Mucosa of descending colon (tissue), 3 donors: ENCODE measurements at regions not wholly inside any gene's neighbourhood (a gene's known extent, or its start where the extent isn't known, plus 50 kb on each side); places are given as distances from the start of the nearest gene placed in this dataset.

ENCODE experiments used
- ATAC-seq: fragments of 200-7000 bp; cut with Tn5 transposase; one replicate; pipeline ENCODE4 v1.9.1; 2020; ENCODE audit warnings: mild to moderate bottlenecking, moderate library complexity
- DNase-seq, 3 donors: peaks; one replicate each; pipeline ENCODE4 v3.0.0-alpha.2; 2020
- H3K36me3 ChIP-seq: fragments of 200-600 bp; one replicate; pipeline ENCODE4 v1.8.0; 2021; ENCODE audit warnings: low read depth, mild to moderate bottlenecking
- H3K4me1 ChIP-seq: fragments of 200-600 bp; one replicate; pipeline ENCODE4 v1.8.0; 2021; ENCODE audit warnings: low read depth, mild to moderate bottlenecking
- H3K4me3 ChIP-seq: fragments of 200-600 bp; one replicate; pipeline ENCODE4 v1.8.0; 2021; ENCODE audit warnings: mild to moderate bottlenecking
- H3K9me3 ChIP-seq: fragments of 200-600 bp; one replicate; pipeline ENCODE4 v1.8.0; 2021; ENCODE audit warnings: mild to moderate bottlenecking
- intact Hi-C, 2 donors: fragments of 100-400 bp; cut with DNase I in 1 of 2; cut with micrococcal nuclease in 1 of 2; formaldehyde crosslinking; loops; one replicate each; pipeline versions ENCODE4 v1.11.0 to v1.11.1; 2022; cut with DNase I, micrococcal nuclease
- TF ChIP-seq, protein P1 (sequence below): fragments of 200-600 bp; IDR thresholded peaks from one replicate; pipeline ENCODE4 v1.8.0; 2022; ENCODE audit warnings: antibody characterized with exemption, mild to moderate bottlenecking
- donor health status: DM: no; HTN: no; CAD: no; lungs with moderate emphysema.
- donor health status: DM: no; HTN: no; CAD: no.
- donor health status: DM: no; HTN: yes; CAD: no.

DNA sequence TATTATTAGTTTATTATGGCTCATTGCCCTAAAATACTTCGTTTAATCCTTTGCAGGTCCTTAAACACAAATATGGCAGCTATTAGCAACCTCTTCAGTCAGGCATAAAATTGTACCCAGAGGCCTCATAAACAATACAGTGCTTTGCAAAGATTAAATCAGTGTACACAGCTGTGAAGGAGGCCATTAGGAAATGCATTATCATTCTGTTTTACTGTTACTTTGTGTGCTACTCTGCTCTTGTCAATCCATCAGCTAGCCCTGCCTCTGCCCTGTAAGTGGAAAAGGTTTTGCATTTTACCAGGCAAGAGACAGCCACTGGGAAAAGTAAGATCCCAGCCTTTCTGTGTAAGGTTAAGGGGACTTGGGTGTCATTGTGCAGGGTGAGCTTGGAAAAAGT is 415.7 kb upstream of the DAB1 start:
- TF ChIP-seq, protein P1, sequence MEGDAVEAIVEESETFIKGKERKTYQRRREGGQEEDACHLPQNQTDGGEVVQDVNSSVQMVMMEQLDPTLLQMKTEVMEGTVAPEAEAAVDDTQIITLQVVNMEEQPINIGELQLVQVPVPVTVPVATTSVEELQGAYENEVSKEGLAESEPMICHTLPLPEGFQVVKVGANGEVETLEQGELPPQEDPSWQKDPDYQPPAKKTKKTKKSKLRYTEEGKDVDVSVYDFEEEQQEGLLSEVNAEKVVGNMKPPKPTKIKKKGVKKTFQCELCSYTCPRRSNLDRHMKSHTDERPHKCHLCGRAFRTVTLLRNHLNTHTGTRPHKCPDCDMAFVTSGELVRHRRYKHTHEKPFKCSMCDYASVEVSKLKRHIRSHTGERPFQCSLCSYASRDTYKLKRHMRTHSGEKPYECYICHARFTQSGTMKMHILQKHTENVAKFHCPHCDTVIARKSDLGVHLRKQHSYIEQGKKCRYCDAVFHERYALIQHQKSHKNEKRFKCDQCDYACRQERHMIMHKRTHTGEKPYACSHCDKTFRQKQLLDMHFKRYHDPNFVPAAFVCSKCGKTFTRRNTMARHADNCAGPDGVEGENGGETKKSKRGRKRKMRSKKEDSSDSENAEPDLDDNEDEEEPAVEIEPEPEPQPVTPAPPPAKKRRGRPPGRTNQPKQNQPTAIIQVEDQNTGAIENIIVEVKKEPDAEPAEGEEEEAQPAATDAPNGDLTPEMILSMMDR: no peak
- Histone ChIP-seq H3K36me3 (no peaks in the 10 kb centered on the region), H3K4me1 (no peaks in the 10 kb centered on the region), H3K4me3 (no peak overlapping the region), H3K9me3 (peaks cover 7% of the 10 kb centered on the region)
- DNase-seq: no peak
- ATAC-seq: no peak
- intact Hi-C loops: no loop called here

DNA sequence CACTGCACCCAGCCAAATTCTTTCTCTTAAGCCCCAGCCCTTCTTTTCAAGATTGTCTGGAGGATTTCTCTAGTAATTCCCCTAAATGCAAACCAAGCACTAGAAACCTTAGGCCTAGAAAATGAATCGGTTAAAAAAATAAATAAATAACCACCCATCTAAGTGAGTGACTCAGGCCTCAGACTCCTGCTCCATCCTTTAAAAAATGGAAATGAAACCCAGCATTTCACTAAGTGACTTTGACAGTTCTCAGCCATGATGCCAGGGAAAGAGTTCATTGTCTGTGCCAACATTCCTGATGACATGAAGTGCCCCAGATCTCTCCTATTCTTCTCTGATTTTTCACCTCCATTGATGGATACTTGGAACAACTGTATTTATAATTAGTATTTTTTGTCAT is 415.2 kb upstream of the DAB1 start:
- H3K4me1 ChIP-seq: no peaks in the 10 kb centered on the region
- TF ChIP-seq, protein P1: no peak
- no peak for ATAC-seq

DNA sequence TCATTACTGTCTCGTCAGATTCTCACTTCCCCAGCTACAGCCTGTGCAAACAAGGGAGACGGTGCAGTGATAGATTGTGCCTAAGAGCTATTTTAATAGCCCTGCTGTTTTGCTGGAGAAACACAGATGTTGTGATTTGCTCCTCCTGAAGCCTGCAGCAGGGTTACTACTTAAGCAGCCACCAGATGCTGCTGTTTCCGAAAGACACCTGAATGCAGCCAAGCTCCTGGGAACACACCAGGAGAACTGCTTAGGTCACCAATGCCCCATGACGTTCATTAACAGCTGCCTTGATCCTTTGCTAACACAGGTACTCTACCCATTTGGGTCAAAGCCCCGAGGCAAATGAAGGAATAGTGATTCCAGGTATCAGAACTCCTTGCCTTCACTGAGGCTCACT is 411.8 kb upstream of the DAB1 start:
- no peaks in the 10 kb centered on the region for H3K36me3 ChIP-seq
- H3K4me1 ChIP-seq: no peaks in the 10 kb centered on the region
- no peak overlapping the region for H3K4me3 ChIP-seq
- ATAC-seq (no peak), DNase-seq (peak in 1 of 3 donors; percentile 14)
- no peaks in the 10 kb centered on the region for H3K9me3 ChIP-seq
- TF ChIP-seq, protein P1: no peak
- intact Hi-C loops: no loop called here

More for the DNA sequence above, 415.2 kb upstream of the DAB1 start:
- peaks cover 7% of the 10 kb centered on the region for H3K9me3 ChIP-seq
- no peak overlapping the region for H3K4me3 ChIP-seq
- intact Hi-C loops: no loop called here
- no peak for DNase-seq
- H3K36me3 ChIP-seq: no peaks in the 10 kb centered on the region

DNA sequence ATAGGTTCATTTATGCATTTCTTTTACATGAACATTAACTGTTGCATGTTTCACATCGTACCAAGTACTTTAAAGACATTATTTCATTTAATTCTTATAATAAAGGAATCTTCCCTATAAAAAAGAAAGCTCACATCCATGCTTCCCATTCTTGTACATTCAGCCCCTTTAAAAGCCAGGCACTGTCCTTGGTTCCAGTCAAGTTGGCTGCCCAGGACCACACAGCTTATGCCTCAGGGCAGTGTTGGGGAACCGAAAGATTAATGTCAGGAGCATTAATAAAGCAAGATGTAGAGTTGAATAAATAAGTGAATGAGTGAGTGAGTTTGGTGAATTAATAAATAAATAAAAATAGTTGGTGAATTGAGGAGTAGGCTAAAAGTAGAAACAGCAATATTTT is 409.4 kb upstream of the DAB1 start:
- no peaks in the 10 kb centered on the region for H3K36me3 ChIP-seq
- TF ChIP-seq, protein P1: no peak
- no peaks in the 10 kb centered on the region for H3K9me3 ChIP-seq
- no peak for ATAC-seq
- intact Hi-C loops: no loop called here
- no peak for DNase-seq
- no peak overlapping the region for H3K4me3 ChIP-seq
- no peaks in the 10 kb centered on the region for H3K4me1 ChIP-seq

DNA sequence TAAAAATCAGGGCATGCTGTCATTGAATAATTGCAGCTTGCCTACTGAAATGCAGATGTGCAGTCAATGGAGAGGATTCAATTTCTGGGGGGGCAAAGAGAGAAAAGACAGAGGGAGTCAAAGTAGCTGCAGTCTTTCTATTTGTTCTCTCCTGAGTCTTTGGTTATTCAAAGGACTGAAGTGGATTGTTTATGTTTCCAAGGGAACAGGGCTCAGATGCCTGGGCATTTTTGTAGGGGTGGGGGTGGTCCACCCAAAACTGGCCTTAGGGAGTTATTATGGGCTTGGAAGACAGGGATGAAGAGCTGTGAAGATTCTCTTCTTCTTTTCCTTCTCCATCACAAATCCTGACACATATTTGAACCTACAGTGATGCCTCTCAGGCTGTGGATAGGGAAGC is 408.8 kb upstream of the DAB1 start:
- ATAC-seq: no peak
- Histone ChIP-seq H3K4me3 (no peak overlapping the region), H3K4me1 (no peaks in the 10 kb centered on the region), H3K36me3 (no peaks in the 10 kb centered on the region), H3K9me3 (no peaks in the 10 kb centered on the region)
- TF ChIP-seq, protein P1: no peak
- no peak for DNase-seq
- intact Hi-C loops: no loop called here

DNA sequence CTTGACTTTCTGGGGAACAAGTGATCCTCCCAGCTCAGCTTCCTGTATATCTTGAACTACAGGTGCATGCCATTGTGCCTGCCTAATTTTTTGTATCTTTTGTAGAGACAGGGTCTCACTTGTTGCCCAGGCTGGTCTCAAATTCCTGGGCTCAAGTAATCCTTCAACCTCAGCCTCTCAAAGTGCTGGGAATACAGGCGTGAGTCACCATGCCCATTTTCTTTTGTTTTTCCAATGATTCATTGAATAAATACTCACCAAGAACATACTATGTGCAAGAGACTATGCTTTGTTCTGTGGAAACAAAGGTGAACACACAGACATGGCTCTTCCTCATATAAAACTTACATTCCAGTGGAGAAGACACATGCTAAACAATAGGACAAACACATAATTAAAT is 407.8 kb upstream of the DAB1 start:
- Histone ChIP-seq H3K36me3 (no peaks in the 10 kb centered on the region), H3K4me3 (no peak overlapping the region), H3K4me1 (no peaks in the 10 kb centered on the region), H3K9me3 (no peaks in the 10 kb centered on the region)
- no peak for ATAC-seq
- TF ChIP-seq, protein P1: no peak
- no peak for DNase-seq
- intact Hi-C loops: no loop called here
